Large intestine (tissue), 3 donors: ENCODE measurements at regions not wholly inside any gene's neighbourhood (a gene's known extent, or its start where the extent isn't known, plus 50 kb on each side); places are given as distances from the start of the nearest gene placed in this dataset.
"Not testable (repeated sequence)": the region's sequence is repeated elsewhere in the genome, so short reads cannot be mapped to it uniquely, and the experiment has no call there.

ENCODE experiments used
- DNase-seq, 2 donors: peaks; one replicate each; pipeline versions ENCODE4 v3.0.0 to v3.0.0-alpha.2; 2013
- H3K27ac ChIP-seq: one replicate; pipeline ENCODE4 v1.5.1; 2013; ENCODE audit warnings: low read length
- H3K27me3 ChIP-seq: 2 replicates; pipeline ENCODE4 v1.6.1; 2013; ENCODE audit warnings: low read length; ENCODE audit not compliant: control insufficient read depth, insufficient read depth
- H3K36me3 ChIP-seq: 2 replicates; pipeline ENCODE4 v1.6.1; 2013; ENCODE audit warnings: low read length; ENCODE audit not compliant: control insufficient read depth, insufficient read depth
- H3K4me1 ChIP-seq: one replicate; pipeline ENCODE4 v1.6.1; 2013; ENCODE audit warnings: low read length; ENCODE audit not compliant: control insufficient read depth, insufficient read depth
- H3K4me3 ChIP-seq: one replicate; pipeline ENCODE4 v1.5.1; 2013; ENCODE audit warnings: low read length
- H3K9me3 ChIP-seq: one replicate; pipeline ENCODE4 v1.6.1; 2013; ENCODE audit warnings: mild to moderate bottlenecking, low read depth, low read length, moderate library complexity; ENCODE audit not compliant: control insufficient read depth
- WGBS: methylation state at CpG from one replicate; pipeline ENCODE4 v1.1.5; 2013; ENCODE audit warnings: low lambda C conversion rate; ENCODE audit not compliant: insufficient coverage; 5-methylcytosine and 5-hydroxymethylcytosine counted together

GRCh38 chr1:220475608-220476007 lies 52.3 kb upstream of the MARK1 start:
- H3K36me3 ChIP-seq, H3K4me1 ChIP-seq, H3K9me3 ChIP-seq, H3K27me3 ChIP-seq, H3K4me3 ChIP-seq, DNase-seq, H3K27ac ChIP-seq: not testable (repeated sequence)
- WGBS: no CpG with 5 or more reads among the region's 35 CpGs

DNA sequence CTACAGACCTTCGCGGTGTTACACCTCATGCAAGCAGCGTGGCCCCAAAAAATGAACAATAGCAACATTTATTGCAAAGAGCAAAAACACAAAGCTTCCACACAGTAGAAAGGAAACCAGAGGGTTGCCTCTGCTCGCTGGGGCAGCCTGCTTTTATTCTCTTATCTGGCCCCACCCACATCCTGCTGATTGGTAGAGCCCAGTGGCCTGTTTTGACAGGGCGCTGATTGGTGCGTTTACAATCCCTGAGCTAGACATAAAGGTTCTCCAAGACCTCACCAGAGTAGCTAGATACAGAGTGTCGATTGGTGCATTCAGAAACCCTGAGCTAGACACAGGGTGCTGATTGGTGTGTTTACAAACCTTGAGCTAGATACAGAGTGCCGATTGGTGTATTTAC lies 52.8 kb upstream of the MARK1 start:
- H3K9me3 ChIP-seq, H3K4me1 ChIP-seq, H3K36me3 ChIP-seq, H3K27ac ChIP-seq, H3K4me3 ChIP-seq, H3K27me3 ChIP-seq, DNase-seq: not testable (repeated sequence)
- WGBS: no CpG with 5 or more reads among the region's 8 CpGs

DNA sequence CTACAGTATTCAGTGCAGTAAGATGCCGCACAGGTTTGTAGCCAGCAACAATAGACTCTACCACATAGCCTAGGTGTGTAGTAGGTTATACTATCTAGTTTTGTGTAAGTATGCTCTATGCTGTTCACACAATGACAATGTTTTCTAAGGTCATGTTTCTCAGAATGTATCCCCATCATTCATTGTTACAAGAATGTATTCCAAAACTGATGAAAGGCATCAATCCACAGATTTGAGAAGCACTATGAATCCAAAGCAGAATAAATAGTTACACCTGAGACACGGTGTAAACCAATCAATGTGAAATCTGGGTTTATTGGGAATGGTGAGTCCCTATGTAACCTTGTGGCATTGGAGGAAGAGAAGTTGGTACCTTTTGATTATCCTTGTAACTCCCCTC lies 54.5 kb upstream of the MARK1 start:
- Histone ChIP-seq H3K27me3 (no peaks in the 10 kb centered on the region), H3K9me3 (peaks cover 2% of the 10 kb centered on the region), H3K27ac (no peak overlapping the region), H3K4me3 (no peak overlapping the region), H3K36me3 (no peaks in the 10 kb centered on the region), H3K4me1 (no peaks in the 10 kb centered on the region)
- no peak for DNase-seq
- no CpG with 5 or more reads among the region's 2 CpGs for WGBS

DNA sequence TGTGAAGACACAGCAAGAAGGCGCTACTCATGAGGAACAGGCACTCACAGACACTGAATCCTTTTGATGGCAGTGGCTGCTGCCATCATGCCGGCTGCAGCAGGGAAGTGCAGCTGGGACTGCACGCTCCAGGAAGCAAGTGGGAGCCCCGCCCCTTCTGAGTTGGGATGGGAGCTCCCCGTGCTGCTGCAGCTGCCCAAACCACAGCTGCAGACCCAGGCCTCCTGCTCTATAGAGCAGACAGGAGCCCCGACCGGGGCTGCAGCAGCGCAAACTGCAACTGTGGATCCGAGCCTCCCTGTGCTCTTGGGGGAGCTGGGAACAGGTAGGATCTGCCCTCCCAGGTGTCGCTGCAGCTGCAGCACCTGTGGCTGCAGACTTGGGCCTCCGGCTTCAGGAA lies 65.2 kb upstream of the MARK1 start:
- Histone ChIP-seq H3K9me3 (peaks cover 12% of the 10 kb centered on the region), H3K4me1 (peaks cover 8% of the 10 kb centered on the region), H3K27ac (no peak overlapping the region), H3K27me3 (no peaks in the 10 kb centered on the region), H3K4me3 (no peak overlapping the region), H3K36me3 (no peaks in the 10 kb centered on the region)
- no CpG with 5 or more reads among the region's 11 CpGs for WGBS
- DNase-seq: no peak

DNA sequence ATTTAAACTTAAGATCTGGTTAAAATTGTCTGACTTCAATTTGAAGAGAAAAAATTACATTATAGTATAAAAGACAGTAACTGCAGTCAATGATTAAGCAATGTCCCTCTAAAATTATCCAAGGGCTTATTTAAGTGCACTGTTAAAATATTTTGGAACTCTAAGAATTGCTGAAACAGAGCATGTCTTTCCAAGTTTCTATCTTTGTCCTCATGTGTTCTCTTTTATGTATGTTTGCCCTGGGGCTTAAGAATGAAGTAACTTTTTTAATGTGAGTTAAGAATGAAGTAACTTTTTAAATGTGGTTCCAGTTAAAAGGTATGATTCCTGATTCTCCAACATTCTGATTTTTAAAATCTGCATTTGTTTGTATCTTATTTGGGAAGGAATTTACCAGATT lies 69.0 kb upstream of the MARK1 start:
- no peaks in the 10 kb centered on the region for H3K27me3 ChIP-seq
- DNase-seq: no peak
- H3K36me3 ChIP-seq: no peaks in the 10 kb centered on the region
- H3K4me3 ChIP-seq: no peak overlapping the region
- peaks cover 9% of the 10 kb centered on the region for H3K4me1 ChIP-seq
- peak overlapping the region; percentile 27 for H3K27ac ChIP-seq
- H3K9me3 ChIP-seq: peaks cover 7% of the 10 kb centered on the region

- no peaks in the 10 kb centered on the region for H3K27me3 ChIP-seq
- H3K36me3 ChIP-seq: no peaks in the 10 kb centered on the region
- H3K27ac ChIP-seq: peak overlapping the region; percentile 27
- DNase-seq: peak; percentile 35 to 76
- no peak overlapping the region for H3K4me3 ChIP-seq
- H3K4me1 ChIP-seq: peaks cover 9% of the 10 kb centered on the region
- 60% methylated on average over 2 of the region's 5 CpGs for WGBS
- peaks cover 3% of the 10 kb centered on the region for H3K9me3 ChIP-seq
These were observed 69.9 kb upstream of the MARK1 start for GRCh38 chr1:220457957-220458609.

DNA sequence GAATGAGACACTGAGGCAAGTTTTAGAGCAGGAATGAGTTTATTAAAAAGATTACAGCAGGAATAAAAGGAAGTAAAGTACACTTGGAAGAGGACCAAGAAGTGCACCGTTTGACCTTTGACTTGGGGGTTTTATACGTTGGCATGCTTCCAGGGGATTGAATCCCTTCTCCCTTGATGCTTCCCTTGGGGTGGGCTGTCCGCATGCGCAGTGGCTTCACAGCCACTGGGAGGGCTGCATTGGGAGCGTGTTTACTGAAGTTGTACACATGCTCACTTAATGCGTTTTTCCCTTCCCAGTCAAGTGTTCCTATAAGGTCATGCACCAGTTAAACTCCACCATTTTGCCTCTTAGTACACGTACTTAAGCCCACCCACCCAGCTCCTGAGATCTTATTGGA lies 72.4 kb upstream of the MARK1 start:
- Histone ChIP-seq H3K4me1 (peaks cover 18% of the 10 kb centered on the region), H3K4me3 (no peak overlapping the region), H3K27me3 (no peaks in the 10 kb centered on the region), H3K9me3 (no peaks in the 10 kb centered on the region), H3K27ac (no peak overlapping the region), H3K36me3 (no peaks in the 10 kb centered on the region)
- 86% methylated on average over 3 of the region's 7 CpGs for WGBS
- no peak for DNase-seq

DNA sequence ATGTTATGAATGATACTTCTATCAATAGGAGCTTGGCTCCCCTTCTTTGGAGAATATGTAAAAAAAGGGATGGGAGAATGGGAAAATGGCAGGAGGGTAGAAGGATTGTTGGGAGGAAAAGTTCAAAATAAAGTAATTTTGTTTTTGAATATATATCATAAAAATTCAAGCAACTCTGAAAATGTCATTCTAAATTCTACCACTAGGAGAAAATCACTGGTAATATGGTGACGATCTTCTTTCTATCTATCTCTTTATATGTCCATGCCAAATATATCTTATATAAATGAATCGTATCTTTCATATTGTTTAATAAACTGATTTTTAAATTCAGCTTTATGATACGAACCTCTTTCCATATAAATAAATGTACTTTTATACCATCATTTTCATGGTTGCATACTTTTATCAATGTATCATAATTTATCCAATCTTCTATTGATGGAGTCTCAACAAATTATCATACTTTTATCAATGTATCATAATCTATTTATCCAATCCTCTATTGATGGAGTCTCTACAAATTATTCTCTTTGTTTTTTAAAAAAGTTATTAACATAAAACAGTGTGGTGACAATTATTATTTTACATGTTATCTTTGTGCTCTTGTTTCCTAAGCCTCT lies 73.7 kb upstream of the MARK1 start:
- H3K4me3 ChIP-seq: no peak overlapping the region
- DNase-seq: no peak
- H3K4me1 ChIP-seq: peaks cover 19% of the 10 kb centered on the region
- H3K36me3 ChIP-seq: no peaks in the 10 kb centered on the region
- WGBS: 100% methylated on average over 3 of the region's 3 CpGs
- H3K27ac ChIP-seq: no peak overlapping the region
- H3K9me3 ChIP-seq: no peaks in the 10 kb centered on the region
- no peaks in the 10 kb centered on the region for H3K27me3 ChIP-seq

GRCh38 chr1:220453371-220453770 lies 74.6 kb upstream of the MARK1 start:
- H3K9me3 ChIP-seq: no peaks in the 10 kb centered on the region
- no peaks in the 10 kb centered on the region for H3K27me3 ChIP-seq
- peaks cover 13% of the 10 kb centered on the region for H3K4me1 ChIP-seq
- no peaks in the 10 kb centered on the region for H3K36me3 ChIP-seq
- 100% methylated on average over 1 of the region's 2 CpGs for WGBS
- H3K4me3 ChIP-seq: no peak overlapping the region
- H3K27ac ChIP-seq: no peak overlapping the region
- DNase-seq: no peak

DNA sequence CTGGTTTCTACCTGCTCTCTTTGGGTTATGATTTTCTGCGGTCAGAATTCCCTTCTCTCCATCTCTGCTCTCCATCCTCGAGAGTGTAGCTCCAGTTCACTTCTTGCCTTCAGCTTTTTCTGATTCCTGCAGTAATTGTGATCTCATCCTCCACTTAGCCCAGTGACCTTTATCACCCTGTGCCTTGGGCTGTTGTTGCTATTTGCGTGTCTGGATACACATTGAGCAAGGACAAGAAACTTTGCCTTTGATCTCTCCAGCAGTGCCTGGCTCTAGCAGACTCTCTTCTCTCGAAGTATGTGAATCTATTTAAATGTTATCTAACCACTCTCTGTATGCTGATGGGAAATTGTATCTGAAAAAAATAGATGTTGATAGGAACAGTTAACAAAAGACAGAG lies 76.4 kb upstream of the MARK1 start:
- Histone ChIP-seq H3K27me3 (no peaks in the 10 kb centered on the region), H3K9me3 (no peaks in the 10 kb centered on the region), H3K27ac (no peak overlapping the region), H3K4me3 (no peak overlapping the region), H3K4me1 (peaks cover 9% of the 10 kb centered on the region), H3K36me3 (no peaks in the 10 kb centered on the region)
- WGBS: 20% methylated on average over 2 of the region's 4 CpGs
- DNase-seq: peak; percentile 67 to 83

GRCh38 chr1:220450927-220451326 lies 77.0 kb upstream of the MARK1 start:
- Histone ChIP-seq H3K36me3 (no peaks in the 10 kb centered on the region), H3K4me3 (no peak overlapping the region), H3K27ac (no peak overlapping the region), H3K4me1 (peaks cover 9% of the 10 kb centered on the region), H3K27me3 (no peaks in the 10 kb centered on the region), H3K9me3 (no peaks in the 10 kb centered on the region)
- peak in 1 of 2 donors; percentile 11 for DNase-seq
- WGBS: no CpG with 5 or more reads among the region's 2 CpGs
